Effector CD8-positive, alpha-beta T cell (primary cell): ENCODE measurements at regions not wholly inside any gene's neighbourhood (a gene's known extent, or its start where the extent isn't known, plus 50 kb on each side); places are given as distances from the start of the nearest gene placed in this dataset.
"Not testable (repeated sequence)": the region's sequence is repeated elsewhere in the genome, so short reads cannot be mapped to it uniquely, and the experiment has no call there.

ENCODE experiments used
- DNase-seq: peaks from one replicate; lab custom pipeline; 2025; lab: John Stamatoyannopoulos, UW

DNA sequence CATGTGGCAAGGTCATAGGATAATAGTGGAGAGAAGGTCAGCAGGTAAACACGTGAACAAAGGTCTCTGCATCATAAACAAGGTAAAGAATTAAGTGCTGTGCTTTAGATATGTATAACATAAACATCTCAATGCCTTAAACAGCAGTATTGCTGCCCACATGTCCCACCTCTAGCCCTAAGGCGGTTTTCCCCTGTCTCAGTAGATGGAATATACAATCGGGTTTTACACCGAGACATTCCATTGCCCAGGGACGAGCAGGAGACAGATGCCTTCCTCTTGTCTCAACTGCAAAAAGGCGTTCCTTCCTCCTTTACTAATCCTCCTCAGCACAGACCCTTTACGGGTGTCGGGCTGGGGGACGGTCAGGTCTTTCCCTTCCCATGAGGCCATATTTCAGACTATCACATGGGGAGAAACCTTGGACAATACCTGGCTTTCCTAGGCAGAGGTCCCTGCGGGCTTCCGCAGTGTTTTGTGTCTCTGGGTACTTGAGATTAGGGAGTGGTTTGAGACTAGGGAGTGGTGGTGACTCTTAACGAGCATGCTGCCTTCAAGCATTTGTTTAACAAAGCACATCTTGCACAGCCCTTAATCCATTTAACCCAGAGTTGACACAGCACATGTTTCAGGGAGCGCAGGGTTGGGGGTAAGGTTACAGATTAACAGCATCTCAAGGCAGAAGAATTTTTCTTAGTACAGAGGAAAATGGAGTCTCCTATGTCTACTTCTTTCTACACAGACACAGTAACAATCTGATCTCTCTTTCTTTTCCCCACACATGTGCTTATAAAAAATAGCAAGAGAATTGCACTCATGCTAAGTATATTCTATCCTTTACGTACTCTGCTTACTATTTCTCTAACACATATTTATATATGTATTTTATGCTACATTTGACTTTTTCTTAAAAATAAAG lies 347.7 kb upstream of the TMEFF2 start:
- DNase-seq: not testable (repeated sequence)

- no peak for DNase-seq
These were observed 344.6 kb upstream of the TMEFF2 start for GRCh38 chr2:192539306-192539705.

DNA sequence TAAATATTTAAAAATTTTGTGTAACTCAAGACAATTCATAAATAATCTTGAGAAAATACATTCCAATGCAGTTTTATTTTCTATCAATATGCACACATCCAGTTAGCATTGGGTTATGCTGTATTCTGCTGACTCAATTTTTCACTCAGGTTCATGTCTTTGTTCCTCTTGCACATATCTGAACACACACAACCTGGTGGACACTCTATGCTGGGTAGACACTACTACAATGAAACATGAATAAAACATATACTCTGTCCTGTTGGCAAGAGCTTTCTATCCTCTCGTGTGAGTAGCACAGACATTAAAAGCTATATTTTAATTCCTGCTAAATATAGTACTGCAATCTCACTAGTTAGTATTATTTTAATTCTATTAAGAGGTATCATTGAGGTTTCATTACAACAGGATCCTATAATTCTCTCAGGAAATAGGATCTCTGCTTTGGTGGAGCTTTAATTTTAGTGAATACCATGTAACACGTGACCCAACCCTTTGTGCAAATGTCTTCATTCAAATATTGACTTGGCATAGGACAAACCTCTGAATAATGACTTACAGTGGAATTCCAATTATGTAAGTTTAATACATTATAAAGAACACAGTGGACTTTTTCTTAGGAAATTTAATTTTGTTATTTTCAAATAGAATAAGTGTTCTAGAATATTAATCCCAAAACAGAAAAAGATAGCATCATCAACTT lies 342.3 kb upstream of the TMEFF2 start:
- no peak for DNase-seq

DNA sequence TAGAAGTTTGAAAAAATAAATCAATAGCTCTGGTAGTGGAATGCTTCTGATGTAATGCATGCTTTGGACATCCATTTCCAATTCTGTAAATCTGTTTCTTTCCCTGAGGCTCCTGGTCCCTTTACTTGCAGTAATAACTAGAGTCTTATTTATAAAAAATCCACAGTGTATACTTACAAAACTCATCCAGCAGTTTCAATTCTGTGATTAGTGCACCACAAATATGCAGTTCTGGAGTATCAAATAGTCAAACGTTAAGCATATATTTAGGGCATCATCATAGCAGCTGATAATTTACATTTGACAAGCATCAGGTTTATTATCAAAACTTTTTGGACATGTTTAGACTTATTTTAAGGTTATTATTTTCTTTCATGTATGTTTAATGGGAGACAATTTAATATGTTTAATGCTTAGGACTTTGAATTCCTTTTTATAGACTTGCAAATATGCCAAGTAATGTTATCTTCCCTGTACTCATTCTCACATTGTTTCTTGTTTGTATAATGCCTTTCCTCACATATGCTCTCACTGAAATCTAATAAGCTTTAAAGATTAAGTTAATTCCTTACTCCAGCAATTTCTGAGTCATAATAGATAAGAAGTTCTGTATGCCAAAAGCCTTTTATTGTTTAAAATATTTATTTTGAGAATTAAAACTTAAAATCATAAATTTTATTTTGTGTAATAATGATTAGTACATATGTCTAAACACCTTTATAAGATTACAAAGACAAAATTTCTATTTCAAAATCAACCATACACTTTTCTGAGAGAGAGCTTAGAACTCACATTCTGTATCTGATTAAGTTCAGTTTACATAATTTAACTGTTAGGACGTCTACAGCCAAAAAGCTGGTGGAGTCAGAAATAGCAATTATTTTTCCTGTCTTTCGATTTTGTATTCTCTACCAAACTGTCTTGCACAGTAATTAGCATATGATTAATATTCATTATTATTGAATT lies 341.5 kb upstream of the TMEFF2 start:
- DNase-seq: no peak

DNA sequence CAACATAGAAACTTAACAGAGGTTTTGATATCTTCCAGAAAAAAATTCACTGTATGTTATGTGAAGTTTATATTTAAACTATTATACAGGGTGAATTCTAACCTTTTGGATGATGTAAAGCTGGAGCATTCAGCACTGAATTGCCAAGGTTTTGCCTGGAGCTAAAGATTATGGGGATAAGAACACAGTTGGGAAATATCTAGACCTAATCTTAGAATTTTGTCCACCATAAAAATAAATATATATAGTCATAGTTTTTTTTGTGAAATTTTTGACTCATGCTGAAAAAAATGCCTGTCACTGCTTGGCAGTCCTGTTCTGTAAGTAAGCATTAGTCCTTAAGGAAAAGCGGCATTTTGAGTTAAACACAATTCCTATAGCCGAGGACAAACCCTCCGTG lies 339.3 kb upstream of the TMEFF2 start:
- DNase-seq: no peak

DNA sequence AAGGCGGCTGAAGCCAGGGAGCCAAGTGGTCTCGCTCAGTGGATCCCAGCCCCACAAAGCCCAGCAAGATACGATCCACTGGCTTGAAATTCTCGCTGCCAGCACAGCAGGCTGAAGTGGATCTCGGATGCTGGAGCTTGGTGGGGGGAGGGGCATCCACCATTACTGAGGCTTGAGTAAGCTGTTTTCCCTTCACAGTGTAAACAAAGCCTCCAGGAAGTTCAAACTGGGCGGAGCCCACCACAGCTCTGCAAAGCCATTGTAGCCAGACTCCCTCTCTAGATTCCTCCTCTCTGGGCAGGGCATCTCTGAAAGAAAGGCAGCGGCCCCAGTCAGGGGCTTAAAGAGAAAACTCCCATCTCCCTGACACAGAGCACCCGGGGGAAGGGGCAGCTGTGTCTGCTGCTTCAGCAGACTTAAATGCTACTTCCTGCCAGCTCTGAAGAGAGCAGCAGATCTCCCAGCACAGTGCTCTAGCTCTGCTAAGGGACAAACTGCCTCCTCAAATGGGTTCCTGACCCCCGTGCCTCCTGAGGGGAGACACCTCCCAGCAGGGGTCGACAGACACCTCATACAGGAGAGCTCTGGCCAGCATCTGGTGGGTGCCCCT lies 330.0 kb upstream of the TMEFF2 start:
- not testable (repeated sequence) for DNase-seq

DNA sequence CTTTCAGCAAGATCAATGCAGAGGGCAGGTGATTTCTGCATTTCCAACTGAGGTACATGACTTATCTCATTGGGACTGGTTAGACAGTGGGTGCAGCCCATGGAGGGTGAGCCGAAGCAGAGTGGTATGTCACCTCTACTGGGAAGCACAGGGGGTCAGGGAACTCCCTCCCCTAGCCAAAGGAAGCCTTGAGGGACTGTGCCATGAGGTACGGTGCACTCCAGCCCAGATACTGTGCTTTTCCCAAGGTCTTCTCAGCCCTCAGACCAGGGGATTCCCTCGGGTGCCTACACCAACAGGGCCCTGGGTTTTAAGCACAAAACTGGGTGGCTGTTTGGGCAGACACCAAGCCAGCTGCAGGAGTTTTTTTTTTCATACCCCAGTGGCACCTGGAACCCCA lies 329.5 kb upstream of the TMEFF2 start:
- not testable (repeated sequence) for DNase-seq

DNA sequence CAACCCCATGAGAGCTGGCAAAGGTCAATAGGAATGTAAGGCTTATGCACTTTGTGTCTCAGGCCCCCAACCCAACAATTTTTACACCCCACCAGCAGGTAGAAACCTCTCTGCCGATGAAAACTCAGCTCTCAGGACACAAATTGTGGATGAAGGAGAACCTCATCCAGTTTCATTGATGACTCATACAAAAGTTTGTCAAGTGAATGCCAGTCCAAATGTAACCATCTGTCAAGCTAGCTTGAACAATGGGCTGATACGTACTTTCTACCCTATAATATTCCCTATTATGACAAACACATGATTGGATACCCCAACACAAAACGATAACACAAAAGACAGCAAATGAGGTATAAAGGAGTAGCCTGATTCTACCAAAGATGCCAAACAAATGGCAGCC lies 321.2 kb upstream of the TMEFF2 start:
- no peak for DNase-seq

GRCh38 chr2:192513575-192513974 lies 318.8 kb upstream of the TMEFF2 start:
- DNase-seq: no peak

- DNase-seq: not testable (repeated sequence)
These were observed 313.2 kb upstream of the TMEFF2 start for GRCh38 chr2:192507836-192508450.

GRCh38 chr2:192500550-192501200 lies 305.9 kb upstream of the TMEFF2 start:
- no peak for DNase-seq

DNA sequence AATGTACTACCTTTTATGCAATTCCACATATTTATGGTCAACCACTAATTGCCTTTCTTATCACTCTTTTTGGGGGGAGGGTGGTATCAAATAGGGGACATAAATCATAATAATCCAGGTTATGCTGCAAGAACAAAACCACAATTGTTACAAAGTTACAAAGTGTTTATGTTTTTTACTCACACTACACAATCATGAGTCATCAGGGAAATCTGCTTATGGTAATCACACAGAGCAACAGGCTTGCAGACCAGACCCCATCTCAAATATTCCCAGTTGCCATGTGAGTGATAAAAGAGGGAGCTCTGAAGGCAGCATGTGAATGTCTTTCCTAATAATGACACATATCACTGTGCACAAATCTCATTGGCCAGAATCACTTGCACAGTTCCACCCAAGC lies 304.7 kb upstream of the TMEFF2 start:
- DNase-seq: no peak

DNA sequence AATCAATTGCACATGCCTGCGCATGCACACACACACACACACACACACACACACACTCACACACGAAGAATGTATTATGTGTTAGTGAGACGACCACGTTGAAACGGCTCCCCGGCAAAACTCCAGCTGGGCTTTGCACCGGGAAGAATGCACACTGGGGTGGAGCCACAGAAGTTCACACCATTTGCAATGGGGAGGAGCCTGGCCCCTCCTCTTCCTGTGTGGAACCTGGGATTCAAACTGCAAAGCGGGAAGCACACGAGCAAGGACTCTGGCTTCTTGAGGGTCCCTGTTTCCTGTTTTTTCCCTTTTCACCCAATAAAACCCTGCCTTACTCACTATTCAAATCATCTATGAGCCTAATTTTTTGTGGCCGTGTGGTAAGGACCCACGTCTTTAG lies 304.0 kb upstream of the TMEFF2 start:
- no peak for DNase-seq

GRCh38 chr2:192488158-192488557 lies 293.4 kb upstream of the TMEFF2 start:
- DNase-seq: not testable (repeated sequence)

- no peak for DNase-seq
These were observed 292.9 kb upstream of the TMEFF2 start for GRCh38 chr2:192487636-192488035.

DNA sequence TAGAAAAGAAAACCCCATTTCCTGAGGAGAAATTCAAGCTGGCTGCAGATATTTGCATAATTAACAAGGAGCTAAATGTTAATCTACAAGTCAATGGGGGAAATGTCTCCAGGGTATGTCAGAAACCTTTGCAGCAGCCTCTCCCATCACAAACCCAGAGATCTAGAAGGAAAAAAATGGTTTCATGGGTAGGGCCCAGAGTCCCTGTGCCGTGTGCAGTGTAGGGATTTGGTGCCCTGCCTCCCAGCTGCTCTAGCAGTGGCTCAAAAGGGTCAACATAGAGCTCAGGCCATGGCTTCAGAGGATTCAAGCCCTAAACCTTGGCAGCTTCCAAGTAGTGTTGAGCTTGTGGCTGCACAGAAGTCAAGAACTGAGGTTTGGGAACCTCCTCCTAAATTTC lies 290.2 kb upstream of the TMEFF2 start:
- no peak for DNase-seq

DNA sequence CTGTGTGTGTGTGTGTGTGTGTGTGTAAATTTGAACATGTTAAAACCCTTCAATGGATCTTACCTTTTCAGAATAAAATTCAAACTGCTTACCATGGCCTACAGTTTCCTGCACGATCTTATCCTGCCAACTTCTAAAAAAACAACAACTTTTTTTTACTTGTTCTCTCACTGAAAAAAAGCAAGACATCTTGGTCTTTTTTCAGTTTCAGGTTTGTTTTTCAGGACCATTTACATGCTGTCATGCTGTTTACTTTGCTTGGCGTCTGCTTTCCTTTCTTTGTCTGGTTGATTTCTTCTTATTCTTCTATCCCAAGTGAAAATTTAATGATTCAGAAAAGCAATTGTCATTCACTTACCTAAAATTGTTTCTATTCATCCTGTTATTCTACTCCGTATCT lies 286.3 kb upstream of the TMEFF2 start:
- no peak for DNase-seq

DNA sequence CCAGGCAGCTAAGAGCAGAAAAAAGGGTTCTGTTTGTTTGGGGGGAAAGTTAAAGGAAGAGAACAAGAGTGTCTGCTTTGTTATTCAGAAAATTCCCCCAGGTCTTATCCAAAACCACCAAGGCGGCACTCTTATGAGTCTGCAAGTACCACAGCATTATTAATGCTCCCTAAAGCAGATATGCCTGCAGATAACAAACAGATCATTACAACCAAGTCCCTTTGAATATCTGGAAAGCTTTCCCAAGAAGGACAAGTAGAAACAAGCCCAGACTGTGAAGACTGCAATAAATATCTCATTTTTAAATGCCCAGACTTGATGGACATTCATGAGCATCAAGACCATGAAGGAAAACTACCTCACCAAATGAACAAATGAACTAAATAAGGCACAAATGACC lies 278.6 kb upstream of the TMEFF2 start:
- no peak for DNase-seq

DNA sequence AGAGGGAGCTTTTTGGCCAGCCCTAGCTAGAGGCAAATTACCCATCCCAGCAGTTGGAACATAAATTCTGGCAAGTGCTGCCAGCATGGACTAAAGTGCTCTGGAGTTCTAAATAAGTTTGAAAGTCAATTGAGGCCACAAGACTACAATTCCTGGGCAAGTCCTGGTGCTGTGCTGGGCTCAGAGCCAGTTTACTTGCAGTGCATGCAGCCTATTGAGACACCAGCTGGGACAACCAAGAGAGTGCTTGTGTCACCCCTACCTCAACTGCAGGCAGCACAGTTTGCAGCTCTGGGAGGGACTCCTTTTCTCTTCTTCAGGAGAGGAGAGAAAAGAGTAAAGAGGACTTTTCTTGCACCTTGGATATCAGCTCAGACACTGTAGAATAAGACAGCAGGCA lies 277.2 kb upstream of the TMEFF2 start:
- DNase-seq: no peak

DNA sequence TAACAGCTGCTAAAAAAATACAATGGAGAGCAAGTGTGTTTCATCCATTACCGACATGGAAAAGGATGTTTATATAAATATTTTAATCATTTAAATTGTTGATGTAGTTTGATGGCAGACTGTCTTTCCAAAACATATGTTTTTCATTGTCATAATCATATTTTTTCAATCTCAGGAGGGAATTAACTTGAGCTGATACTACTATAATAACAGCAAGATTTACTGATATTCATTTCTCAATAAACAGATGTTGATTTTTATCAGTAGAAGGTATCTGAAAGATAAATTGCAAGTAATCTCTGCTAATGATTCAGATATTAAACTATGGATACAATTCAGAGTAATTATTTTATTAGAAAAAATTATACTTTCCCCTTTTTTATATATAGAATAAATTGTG lies 274.9 kb upstream of the TMEFF2 start:
- no peak for DNase-seq
